ENCODE measurements at regions not wholly inside any gene's neighbourhood (a gene's known extent, or its start where the extent isn't known, plus 50 kb on each side); places are given as distances from the start of the nearest gene placed in this dataset.
A peak's percentile ranks its signal among the peaks of the same experiment; 100 is the strongest.
"Not testable (repeated sequence)": the region's sequence is repeated elsewhere in the genome, so short reads cannot be mapped to it uniquely, and the experiment has no call there.

- FAIRE-seq (no peak), DNase-seq (ENCODE audit: extremely low spot score, insufficient read length, low read depth) (no peak)
These were observed 217.5 kb upstream of the RASGRP1 start for GRCh38 chr15:38782156-38782555.

- no peak for FAIRE-seq
- no peak for DNase-seq (ENCODE audit: extremely low spot score, insufficient read length, low read depth)
These were observed 224.3 kb upstream of the RASGRP1 start for GRCh38 chr15:38788918-38789317.

- DNase-seq (ENCODE audit: extremely low spot score, insufficient read length, low read depth) (no peak), FAIRE-seq (no peak)
These were observed 225.0 kb upstream of the RASGRP1 start for GRCh38 chr15:38789566-38789965.

- FAIRE-seq (no peak), DNase-seq (ENCODE audit: extremely low spot score, insufficient read length, low read depth) (no peak)
These were observed 228.7 kb upstream of the RASGRP1 start for GRCh38 chr15:38793206-38793810.

- DNase-seq (ENCODE audit: extremely low spot score, insufficient read length, low read depth) (no peak), FAIRE-seq (no peak)
These were observed 231.0 kb upstream of the RASGRP1 start for GRCh38 chr15:38795471-38796245.

- DNase-seq (ENCODE audit: extremely low spot score, insufficient read length, low read depth) (no peak), FAIRE-seq (no peak)
These were observed 232.0 kb upstream of the RASGRP1 start for GRCh38 chr15:38796589-38796988.

- FAIRE-seq; DNase-seq (ENCODE audit: extremely low spot score, insufficient read length, low read depth): not testable (repeated sequence)
These were observed 232.9 kb upstream of the RASGRP1 start for GRCh38 chr15:38797506-38797905.

- not testable (repeated sequence) for FAIRE-seq; DNase-seq (ENCODE audit: extremely low spot score, insufficient read length, low read depth)
These were observed 234.6 kb upstream of the RASGRP1 start for GRCh38 chr15:38799202-38799601.

GRCh38 chr15:38809621-38810020 lies 245.0 kb upstream of the RASGRP1 start:
- DNase-seq (ENCODE audit: extremely low spot score, insufficient read length, low read depth), result no peak
- FAIRE-seq, result no peak

GRCh38 chr15:38810686-38811085 lies 246.1 kb upstream of the RASGRP1 start:
- FAIRE-seq (no peak), DNase-seq (ENCODE audit: extremely low spot score, insufficient read length, low read depth) (no peak)

- FAIRE-seq; DNase-seq (ENCODE audit: extremely low spot score, insufficient read length, low read depth): not testable (repeated sequence)
These were observed 249.6 kb upstream of the RASGRP1 start for GRCh38 chr15:38814254-38814653.

- DNase-seq (ENCODE audit: extremely low spot score, insufficient read length, low read depth) (no peak), FAIRE-seq (no peak)
These were observed 250.3 kb upstream of the RASGRP1 start for GRCh38 chr15:38814891-38815290.

GRCh38 chr15:38817427-38818156 lies 253.0 kb upstream of the RASGRP1 start:
- peak; percentile 49 for DNase-seq (ENCODE audit: extremely low spot score, insufficient read length, low read depth)
- peak; percentile 81 for FAIRE-seq

GRCh38 chr15:38818157-38818790 lies 253.7 kb upstream of the RASGRP1 start:
- DNase-seq (ENCODE audit: extremely low spot score, insufficient read length, low read depth) (no peak), FAIRE-seq (no peak)

GRCh38 chr15:38819387-38819950 lies 254.9 kb upstream of the RASGRP1 start:
- FAIRE-seq, result no peak
- DNase-seq (ENCODE audit: extremely low spot score, insufficient read length, low read depth), result no peak

GRCh38 chr15:38823263-38823662 lies 258.6 kb upstream of the RASGRP1 start:
- FAIRE-seq, result no peak
- no peak for DNase-seq (ENCODE audit: extremely low spot score, insufficient read length, low read depth)

GRCh38 chr15:38824719-38825118 lies 260.1 kb upstream of the RASGRP1 start:
- FAIRE-seq, result no peak
- no peak for DNase-seq (ENCODE audit: extremely low spot score, insufficient read length, low read depth)

GRCh38 chr15:38826880-38827279 lies 262.3 kb upstream of the RASGRP1 start:
- no peak for FAIRE-seq
- no peak for DNase-seq (ENCODE audit: extremely low spot score, insufficient read length, low read depth)

GRCh38 chr15:38828031-38828532 lies 263.5 kb upstream of the RASGRP1 start:
- FAIRE-seq (no peak), DNase-seq (ENCODE audit: extremely low spot score, insufficient read length, low read depth) (no peak)

- DNase-seq (ENCODE audit: extremely low spot score, insufficient read length, low read depth) (no peak), FAIRE-seq (no peak)
These were observed 264.5 kb upstream of the RASGRP1 start for GRCh38 chr15:38829086-38829485.

Data from GM18507 (cell line).